ENCODE measurements at regions not wholly inside any gene's neighbourhood (a gene's known extent, or its start where the extent isn't known, plus 50 kb on each side); places are given as distances from the start of the nearest gene placed in this dataset.

DNA sequence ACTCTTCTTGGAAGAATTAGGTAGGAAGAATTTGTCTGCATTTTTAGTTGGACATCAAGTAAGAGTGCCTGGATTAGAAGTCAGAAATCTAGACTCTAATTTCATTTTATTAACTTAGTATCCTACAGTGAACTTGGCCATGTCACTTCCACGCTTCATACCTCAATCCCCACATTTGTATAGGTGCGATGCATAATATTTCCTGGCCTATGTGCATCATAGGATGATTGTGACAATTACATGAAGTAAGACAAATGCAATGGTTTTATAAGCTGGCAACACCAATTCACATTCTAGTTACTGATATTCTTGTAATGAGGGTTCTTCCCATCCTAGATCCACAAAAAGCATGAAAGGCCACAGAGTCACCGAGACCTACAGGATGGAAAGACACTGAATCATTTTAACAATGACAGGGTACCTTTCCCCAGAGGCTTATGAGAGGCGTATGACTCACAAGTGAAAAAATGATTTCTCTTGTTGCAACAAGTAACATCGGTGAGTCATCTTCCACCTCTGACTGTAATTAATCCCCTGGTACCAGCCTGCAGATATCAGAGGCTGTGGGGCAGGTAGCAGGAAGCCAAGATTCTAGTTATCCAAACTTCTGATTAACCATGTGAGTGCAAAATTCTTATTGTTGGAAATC, 56.0 kb upstream of the OR5AK2 start:
- FAIRE-seq: no peak

DNA sequence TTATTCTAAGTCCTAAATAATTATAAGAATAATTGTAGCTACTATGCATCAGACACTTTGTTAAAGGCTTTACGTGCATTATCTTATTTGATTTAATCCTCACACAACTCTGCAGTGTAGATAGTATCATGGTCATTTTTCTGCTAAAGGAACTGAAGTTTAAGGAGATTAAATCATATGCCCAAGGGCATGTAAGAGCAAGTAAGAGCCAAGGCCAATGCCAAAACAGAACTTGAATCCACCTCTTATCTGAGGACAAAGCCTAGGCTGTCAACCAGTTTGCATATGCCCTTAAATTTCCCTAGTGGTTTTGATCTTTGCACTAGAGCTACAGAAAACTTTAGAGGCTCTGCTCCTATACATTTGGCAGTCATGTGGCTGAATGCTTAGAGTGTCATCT, 65.6 kb upstream of the OR5AK2 start:
- FAIRE-seq: no peak

DNA sequence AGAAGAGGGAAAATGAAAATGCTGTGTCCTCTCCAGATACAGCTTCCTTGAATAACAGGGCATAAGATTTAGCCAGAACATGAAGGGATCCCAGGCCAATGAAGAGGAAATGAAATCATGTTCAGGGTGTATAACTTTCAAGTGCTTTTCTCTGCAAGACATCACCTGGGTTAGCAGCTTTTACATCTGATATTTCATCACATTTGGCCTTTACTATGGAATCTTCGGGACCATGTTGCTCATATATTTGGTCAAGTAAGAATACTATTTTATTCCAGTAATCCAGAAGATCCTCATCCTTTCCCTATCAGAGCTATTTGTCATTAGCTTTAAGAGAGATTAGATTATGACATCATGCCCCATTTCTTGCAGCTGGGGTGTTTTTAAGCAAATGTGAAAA, 66.3 kb upstream of the OR5AK2 start:
- FAIRE-seq: no peak

DNA sequence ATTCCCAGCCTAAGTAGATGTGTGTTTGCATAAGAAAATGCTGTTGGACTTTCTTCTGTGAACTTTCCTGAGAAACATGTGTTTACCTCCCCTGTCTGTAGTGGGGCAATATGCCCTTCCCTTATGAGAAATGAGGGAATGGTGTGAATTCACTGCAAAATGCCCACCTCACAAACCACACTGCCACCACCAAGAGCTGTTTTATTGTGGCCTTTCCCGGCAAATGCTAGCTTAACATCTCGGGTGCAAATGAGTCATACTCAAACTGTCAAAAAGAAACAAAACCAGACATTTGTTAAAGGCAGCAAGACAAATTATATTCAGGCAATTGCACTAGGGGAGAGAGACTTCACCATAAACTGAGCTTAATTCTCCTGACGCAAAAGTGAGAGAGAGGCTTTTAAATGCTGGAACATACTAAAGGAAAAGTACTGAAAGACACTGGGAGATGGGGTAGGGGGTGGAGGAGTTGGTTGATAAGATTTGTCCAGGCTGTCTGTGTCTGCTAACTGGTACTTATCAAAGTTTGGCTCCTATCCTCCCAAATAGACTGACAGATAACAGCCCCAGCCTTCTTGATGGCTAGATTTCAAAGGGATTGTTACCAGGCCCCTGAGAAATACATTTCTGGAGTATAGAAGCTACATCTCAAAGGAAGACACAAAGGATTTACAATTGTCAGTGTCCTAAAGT, 70.9 kb upstream of the OR5AK2 start:
- no peak for FAIRE-seq

DNA sequence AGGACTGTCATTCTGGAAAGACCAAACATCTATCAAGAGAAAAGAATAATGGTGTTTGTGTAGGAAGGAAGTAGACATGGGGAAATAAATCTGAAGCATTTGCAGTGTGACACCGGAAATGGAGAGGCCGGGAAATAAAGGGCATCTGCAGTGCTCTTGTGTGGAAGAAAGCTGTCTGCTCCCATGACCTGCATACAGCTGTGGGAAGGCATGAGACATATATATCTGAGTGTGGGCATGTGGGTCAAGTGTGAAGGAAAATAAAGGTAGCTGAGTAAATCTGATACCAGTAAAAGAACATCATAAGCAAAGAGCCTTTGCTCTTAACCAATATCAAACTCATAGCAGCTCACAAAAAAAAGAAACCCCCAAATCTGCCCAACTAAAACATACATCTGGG, 72.1 kb upstream of the OR5AK2 start:
- FAIRE-seq: no peak

DNA sequence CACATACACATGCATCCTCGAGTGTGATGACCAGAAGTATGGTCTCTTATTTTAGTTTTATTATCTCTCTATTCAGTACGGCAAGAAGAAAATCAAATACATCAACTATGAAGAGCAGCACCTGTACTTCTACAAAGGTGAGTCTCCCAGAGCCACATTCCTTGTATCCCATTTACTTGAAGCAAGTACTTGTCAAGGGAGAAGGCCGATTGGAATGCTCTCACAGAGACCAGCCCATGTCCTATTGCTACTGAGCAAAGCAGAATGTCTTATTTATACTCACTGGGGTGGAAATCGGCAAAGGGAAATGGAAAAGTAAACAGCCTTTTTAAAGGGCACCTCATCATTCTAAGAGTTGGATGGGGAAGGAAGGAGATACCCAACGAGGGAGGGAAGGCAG, 72.6 kb upstream of the OR5AK2 start:
- no peak for FAIRE-seq

DNA sequence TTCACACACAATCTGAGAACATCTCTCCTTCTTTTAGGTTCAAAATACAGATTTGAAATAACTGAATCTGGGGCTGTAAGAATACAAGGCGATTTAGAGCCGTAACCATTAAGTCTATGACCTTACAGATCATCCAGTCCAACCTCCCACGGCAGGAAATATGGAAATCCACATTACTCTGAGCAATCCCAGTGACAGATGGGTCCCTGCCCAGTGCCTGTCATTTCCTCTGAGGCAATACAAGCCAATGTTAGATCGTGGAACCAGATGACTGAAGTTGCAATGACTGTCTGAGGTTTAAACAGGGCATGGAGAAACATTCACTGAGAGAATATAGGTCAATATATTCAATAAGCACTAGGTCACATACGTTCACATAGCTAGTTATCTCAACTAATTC, 77.4 kb upstream of the OR5AK2 start:
- no peak for FAIRE-seq

DNA sequence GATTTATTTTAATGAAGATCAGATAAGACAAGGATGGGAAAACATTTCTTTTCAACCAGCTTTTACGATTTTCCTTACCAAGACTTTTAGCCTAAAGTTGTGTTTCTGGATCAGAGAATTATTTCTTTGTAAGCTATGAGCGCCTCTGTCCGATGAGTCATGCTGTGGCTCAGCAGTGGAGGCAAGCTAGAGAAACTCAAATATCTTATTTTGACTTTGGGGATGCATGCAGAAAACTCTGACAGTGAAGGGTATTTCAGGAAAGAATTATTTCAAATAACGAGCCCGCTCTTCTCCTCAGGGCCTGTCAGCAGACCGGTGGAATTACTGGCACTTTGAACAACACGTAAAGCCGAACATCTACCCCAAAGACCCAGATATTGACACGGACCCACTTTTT, 77.9 kb upstream of the OR5AK2 start:
- no peak for FAIRE-seq

DNA sequence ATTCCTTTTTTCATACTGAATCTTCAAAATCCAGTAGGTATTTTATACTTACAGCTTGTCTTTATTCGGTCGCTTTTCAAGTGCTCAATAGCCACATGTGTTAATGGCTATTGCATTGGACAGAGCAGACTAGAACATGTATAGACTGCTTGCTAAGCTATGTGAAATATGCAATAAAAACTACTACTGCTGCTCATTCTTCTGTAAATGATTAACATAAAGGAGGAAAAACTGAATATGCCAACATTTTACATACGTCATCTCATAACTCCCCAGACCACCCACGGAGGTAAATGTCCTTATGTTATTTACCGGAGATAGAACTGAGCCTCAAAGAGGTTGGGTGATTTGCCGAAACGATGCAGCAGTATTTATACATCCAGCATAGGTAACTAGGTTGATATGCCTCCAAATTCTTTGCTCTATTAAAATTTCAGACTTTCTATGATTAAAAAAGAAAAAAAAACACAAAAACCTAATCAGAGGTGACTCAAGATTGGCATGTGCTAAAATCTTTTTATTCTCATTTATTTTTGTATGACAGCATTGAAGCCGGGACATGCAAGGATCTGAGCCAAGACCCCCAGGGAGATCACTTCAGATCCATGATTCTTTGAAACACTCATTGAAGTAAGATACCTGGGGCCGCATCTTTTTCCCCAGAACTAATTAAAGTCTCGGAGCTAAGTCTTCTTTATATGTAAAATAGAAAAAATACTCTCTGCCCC, 78.5 kb upstream of the OR5AK2 start:
- FAIRE-seq: no peak

DNA sequence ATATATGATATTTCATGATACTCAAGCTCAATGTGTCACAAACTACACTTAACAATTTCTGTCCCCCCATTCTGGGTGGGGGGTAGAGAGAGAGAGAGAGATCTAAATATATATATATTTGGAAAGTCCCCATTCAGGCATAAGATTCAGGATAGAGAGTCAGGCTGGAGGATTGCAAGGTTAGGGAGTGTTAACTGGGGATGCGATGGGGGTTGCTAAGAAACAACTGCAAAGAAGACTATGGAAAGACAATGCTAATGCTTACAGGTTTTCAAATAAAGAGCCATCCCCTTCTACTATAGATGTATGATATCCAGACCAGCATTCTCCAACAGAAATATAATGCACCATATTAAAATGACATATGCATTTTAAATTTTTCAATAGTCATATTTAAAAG, 79.2 kb upstream of the OR5AK2 start:
- FAIRE-seq: no peak

DNA sequence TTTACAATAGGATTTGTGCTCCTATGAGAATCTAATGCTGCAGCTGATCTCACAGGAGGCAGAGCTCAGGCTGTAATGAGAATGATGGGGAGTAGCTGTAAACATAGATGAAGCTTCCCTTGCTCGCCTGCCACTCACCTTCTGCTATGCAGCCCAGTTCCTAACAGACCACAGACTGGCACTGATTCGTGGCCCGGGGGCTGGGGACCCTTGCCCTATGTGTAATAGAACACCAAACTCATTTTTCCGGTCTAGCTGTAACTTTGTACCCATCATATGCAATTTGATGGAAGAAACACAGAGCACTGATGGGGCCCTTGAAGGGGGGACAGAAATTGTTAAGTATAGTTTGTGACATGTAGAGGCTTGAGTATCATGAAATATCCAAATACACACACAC, 79.6 kb upstream of the OR5AK2 start:
- no peak for FAIRE-seq

DNA sequence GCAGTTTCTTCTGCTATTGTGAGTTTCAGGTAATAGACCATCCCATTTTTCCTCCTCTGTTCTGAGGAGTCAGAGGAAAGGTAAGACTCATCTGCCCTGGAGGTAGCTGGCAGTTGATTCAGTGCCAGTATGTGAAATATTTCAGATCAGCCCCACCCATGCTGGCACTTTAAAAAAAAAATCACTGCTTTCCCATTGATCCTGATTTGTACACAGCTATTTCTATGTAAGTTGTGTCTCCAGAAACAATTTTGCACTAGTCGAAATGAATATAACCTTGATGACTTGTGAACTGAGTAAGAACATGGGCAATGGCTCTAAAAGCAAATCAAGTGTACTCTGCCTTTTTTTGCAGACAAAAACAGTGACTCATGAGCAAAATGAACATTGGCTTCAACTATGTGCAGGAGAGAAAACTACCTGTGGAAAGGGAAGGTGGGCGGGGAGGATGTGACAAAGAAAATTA, 82.0 kb upstream of the OR5AK2 start:
- FAIRE-seq: no peak

DNA sequence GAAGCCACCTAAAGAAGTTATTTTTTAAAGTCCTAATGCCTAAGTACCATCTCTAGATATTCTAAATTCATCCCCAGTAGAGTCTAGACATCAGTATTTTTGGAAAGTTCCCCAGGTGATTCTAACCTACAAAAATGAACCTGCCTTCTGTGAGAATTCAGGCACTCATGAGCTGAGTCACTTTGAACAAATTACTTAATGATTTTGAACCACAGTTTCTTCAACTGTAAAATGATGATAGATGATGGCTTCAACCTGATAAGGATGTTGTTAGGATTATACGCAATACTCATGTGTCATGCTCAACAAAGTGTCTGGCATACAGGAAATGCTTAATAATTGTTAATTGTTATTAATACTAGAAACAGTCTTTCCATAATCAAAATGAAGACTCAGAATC, 82.8 kb upstream of the OR5AK2 start:
- no peak for FAIRE-seq

DNA sequence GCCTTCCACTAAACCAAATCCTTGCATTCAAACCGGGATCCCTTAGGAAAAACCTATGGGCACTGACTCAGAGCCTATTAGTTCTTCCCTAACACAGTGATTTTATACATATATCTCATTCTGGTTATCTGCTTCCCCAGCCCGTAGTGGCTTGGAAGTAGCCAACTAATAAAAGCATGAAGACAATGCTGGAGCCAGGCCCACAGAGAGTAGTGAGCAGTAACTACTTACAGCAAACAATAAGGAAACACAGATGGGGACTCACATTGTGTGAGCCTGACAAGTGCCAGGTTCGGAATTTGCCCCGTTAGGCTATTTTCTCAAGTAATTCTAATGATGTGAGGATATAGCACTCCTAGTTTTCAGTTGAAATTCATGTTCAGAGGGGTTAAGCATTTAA, 83.3 kb upstream of the OR5AK2 start:
- no peak for FAIRE-seq

DNA sequence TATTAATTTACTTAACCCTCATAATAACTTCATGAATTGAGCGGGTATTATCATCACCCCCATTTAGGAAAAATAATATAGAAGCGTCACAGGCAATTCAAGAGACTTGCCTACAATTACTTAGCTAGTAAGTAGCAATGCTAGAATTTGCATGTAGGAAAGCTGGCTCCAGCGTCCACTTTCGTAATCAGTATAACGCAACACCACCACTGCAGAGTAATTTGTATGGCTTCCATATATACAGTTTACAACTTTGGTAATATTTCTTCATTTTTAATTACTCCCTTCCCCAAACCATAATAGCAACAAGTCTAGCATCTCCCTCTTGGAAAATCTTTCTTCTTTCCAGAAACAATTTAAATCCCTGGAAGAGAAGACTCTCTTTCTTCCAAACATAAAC, 89.9 kb upstream of the OR5AK2 start:
- no peak for FAIRE-seq

DNA sequence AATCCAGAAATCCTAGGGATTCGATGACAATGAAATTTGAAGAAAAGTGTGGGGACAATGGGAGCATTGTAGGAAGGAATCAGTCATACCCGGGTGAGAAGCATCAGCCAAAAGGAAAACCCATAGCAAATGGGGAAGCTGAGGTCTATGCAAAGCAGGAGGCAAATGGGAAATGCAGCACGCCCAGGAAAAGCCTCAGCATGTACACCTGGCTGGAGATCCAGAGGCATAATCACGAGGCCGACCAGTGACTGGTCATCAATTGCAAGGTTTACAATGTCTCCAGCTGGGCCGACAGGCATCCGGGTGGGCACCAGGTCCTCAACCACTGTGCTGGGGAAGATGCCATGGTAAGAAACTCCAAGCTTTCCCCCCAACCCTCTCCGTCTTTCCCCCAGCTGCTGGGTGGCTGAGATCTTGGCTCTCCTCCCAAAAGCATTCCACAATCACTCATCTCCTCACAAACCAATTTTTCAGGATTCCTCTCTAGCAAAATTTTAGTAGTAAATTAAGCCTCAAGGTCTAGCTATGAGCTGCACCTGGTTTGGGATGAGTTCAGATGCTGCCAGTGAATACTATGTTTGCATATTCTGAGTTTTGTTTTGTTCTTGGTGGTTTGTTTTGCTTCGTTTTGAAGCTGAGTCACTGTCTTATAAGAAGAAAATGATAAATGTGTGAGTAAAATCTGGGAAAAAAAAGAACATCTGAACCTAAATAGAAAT, 98.0 kb upstream of the OR5AK2 start:
- FAIRE-seq: no peak

DNA sequence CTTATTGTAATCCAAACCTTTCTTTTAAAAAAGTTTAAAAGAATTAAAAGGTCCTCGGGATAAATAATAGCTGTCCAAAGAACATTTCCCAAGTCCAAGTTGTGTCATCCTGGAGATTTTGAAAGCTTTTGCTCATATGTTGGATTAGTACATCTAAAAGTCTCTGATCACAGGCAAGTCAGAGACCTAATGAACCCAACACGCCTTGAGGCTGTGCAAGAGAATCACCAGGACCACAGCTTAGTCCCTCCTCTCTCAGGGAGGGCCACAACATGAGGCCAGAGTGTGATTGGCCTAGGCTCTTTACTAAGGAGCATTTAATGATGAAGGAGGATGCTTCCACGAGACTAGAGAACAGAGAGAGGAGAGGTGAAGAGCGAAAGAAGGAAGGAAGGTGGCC, 98.7 kb upstream of the OR5AK2 start:
- no peak for FAIRE-seq

DNA sequence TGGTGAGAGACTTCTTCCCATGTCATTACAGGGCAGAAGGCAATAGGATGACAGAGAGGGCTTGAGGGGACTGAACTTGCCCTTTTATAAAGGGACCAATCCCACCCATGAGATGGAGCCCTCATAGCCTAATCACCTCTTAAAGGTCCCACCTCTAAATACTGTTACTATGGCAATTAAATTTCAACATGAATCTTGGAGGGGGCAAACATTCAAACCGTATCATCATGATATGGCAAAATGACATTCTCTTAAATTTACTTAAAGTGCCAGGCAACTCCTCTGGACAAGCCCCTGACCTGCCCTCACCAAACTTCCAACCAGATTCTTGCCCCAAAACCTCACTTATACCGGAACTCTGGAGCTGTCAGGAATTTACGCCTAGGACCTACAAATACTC, 100.8 kb upstream of the OR5AK2 start:
- no peak for FAIRE-seq

DNA sequence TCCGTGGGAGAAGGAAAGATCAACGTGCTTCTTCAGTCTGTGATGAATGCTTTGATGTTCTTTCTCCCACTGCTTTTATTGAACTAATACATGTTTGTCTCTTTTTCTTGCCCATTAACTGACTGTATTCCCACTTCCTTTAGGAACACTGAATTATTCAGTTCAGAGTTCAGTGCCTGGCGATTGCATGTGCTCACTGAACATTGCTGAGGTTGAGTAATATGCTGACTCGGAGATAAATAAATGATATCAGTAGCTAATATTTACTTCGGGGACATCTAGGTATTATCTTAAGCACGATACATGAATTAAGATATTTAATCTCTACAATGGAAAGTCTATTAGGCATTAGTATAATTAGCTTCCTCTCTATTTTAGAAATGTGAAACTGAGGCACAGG, 102.3 kb upstream of the OR5AK2 start:
- FAIRE-seq: no peak

DNA sequence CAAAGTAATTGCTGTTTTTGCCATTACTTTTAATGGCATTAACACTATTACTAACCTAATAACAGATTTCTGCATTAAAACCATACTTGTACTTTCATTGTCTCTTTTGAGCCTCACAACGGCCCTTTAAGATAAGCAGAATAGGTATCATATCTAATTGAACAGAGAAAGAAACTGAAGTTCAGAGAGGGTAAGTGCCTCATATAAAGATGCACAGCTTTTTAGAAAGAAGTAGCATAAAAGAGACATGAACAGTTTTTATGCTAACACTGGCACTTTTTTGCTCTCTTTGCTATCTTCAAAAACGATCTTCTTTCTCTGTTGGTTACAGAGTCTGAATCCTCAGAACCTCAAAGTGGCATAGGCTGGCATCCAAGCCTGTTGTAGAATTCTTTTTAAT, 102.9 kb upstream of the OR5AK2 start:
- FAIRE-seq: no peak

DNA sequence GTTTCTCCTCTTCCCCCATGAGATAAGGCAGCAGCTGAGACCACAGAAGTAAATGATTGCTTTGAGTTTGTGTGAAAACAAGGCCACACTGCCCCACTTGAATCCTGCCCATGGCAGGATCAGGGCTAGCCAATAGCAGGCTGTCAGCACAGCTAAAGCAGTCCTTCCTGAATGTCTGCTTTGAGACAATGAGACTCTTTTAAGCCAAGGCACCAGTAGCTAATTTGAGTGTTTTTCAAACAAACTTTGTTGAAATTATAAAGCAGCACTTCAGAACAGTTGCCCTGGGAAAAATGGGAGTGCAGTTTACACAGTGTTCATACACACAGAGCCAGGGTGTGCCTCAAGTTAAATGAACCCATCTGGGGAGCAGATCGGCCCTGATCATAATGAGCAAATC, 103.5 kb upstream of the OR5AK2 start:
- FAIRE-seq: no peak

DNA sequence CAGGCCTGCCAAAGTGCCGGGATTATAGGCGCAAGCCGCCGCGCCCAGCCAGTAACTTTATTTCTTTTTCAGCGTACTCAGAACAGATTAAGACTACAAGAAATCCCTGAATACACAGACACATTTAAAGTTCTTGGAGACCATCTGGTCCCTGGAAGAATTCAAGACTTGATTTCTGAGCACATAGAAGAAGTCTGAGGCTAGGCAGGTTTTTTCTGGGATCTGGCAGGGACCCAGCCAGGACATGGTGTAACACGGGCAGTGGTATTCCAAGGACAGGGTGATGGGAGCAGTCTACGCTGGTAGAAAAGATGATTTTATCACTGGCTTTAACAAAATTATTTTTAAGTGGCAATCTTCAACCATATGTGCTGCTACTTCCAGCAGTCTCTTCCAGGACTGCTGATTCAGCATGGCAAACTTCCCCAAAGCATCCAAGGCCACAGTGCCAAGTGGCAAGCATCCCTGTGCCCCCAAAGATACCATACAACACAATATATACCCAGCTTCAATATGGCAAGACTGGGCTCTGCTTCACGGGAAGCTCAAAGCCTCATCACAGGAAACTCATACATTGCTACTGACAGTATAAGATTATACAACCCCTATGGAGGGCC, 105.2 kb upstream of the OR5AK2 start:
- FAIRE-seq: no peak

DNA sequence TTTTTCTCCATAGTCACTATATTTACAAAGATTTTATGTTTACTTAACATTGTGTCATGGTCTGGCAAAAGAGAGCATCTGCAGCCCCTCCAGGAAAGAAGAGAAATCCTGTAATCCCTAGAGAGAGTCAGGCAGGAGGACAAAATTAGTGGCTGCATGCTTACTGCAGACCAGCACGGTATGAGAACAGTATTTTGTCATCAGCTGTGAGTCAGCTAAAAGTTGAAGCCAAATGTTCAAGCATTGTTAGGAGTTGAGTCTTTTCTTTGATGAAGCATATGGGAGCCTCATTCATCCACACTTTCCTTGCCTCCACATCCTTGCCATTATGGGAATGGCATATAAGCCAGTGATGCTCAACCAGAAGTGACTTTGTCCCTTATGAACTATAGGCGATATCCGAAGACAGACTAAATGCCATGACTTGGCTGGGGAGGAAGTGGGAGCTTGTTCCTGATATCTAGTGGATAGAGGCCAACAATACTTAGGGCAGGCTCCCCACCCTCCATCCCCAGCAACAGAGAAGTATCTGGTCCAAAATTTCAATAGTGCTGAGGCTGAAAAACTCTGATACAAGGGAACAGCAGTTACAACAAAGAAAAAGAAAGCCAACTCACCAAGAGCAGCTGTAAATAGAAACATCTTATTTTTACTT, 112.0 kb upstream of the OR5AK2 start:
- FAIRE-seq: no peak
